PC-9 (cell line): ENCODE measurements at regions not wholly inside any gene's neighbourhood (a gene's known extent, or its start where the extent isn't known, plus 50 kb on each side); places are given as distances from the start of the nearest gene placed in this dataset.

ENCODE experiments used
- BruUV-seq: library from RNA; stranded (reverse); fragments of 400-500 nt; replicated peaks from 2 replicates; lab custom pipeline; 2021; lab: Mats Ljungman, UMichigan
- CTCF ChIA-PET: fragments of 300-600 bp; sonication (Branson Sonifier 250); formaldehyde crosslinking; loops from one replicate; lab custom pipeline; 2022; ENCODE audit warnings: antibody characterized with exemption; lab: Charles Lee
- POLR2A ChIA-PET: fragments of 300-600 bp; sonication (Branson Sonifier 250); formaldehyde crosslinking; loops from one replicate; lab custom pipeline; 2022; ENCODE audit warnings: antibody characterized with exemption; ENCODE audit not compliant: unreplicated experiment; lab: Charles Lee
- DNase-seq, 2 experiments: peaks; one replicate each; pipeline versions ENCODE4 v3.0.0 to v3.0.0-alpha.2; 2015 to 2022; ENCODE audit warnings: mixed read lengths in 1 of 2
- H2AFZ ChIP-seq: fragments of 200-600 bp; sonication (generic); 2 replicates; pipeline ENCODE4 v1.8.1; 2017; ENCODE audit warnings: antibody characterized with exemption
- H3F3A ChIP-seq: fragments of 200-600 bp; sonication (generic); 2 replicates; pipeline ENCODE4 v1.8.1; 2017; ENCODE audit warnings: antibody characterized with exemption, mild to moderate bottlenecking, low read depth; ENCODE audit not compliant: insufficient read depth
- H3K27ac ChIP-seq: fragments of 200-600 bp; sonication (generic); 2 replicates; pipeline ENCODE4 v1.6.1; 2016; ENCODE audit warnings: mixed run types
- H3K27me3 ChIP-seq: fragments of 200-600 bp; sonication (generic); 2 replicates; pipeline ENCODE4 v1.6.1; 2016; ENCODE audit warnings: low read depth, mixed run types; ENCODE audit not compliant: insufficient read depth
- H3K36me3 ChIP-seq: fragments of 200-600 bp; sonication (generic); 2 replicates; pipeline ENCODE4 v1.6.1; 2016; ENCODE audit warnings: low read depth, mixed run types
- H3K4me1 ChIP-seq: fragments of 200-600 bp; sonication (generic); replicated peaks from 2 replicates; pipeline ENCODE4 v1.6.1; 2016; ENCODE audit warnings: mixed run types; ENCODE audit not compliant: insufficient read depth
- H3K4me2 ChIP-seq: fragments of 200-600 bp; sonication (generic); 2 replicates; pipeline ENCODE4 v1.6.1; 2017; ENCODE audit warnings: mixed run types
- H3K4me3 ChIP-seq: fragments of 200-600 bp; sonication (generic); 2 replicates; pipeline ENCODE4 v1.6.1; 2016; ENCODE audit warnings: mixed run types
- H3K79me2 ChIP-seq: fragments of 200-600 bp; sonication (generic); 2 replicates; pipeline ENCODE4 v1.6.1; 2017; ENCODE audit warnings: low read depth, mixed run types
- H3K9me2 ChIP-seq: fragments of 200-600 bp; sonication (generic); 2 replicates; pipeline ENCODE4 v1.8.1; 2017; ENCODE audit warnings: mild to moderate bottlenecking; ENCODE audit not compliant: insufficient read depth
- H3K9me3 ChIP-seq: fragments of 200-600 bp; sonication (generic); 2 replicates; pipeline ENCODE4 v1.8.1; 2016; ENCODE audit warnings: low read depth; ENCODE audit not compliant: insufficient read depth
- H4K20me1 ChIP-seq: fragments of 200-600 bp; sonication (generic); 2 replicates; pipeline ENCODE4 v1.8.1; 2017; ENCODE audit not compliant: insufficient read depth
- CTCF ChIP-seq: fragments of 200-600 bp; sonication (generic); conservative IDR thresholded peaks from 2 replicates; pipeline ENCODE4 v1.6.1; 2017; ENCODE audit warnings: mixed run types, antibody characterized with exemption, mild to moderate bottlenecking, moderate library complexity
- EZH2 ChIP-seq: fragments of 200-600 bp; sonication (generic); IDR thresholded peaks from 2 replicates; pipeline ENCODE4 v1.8.0; 2017; ENCODE audit warnings: antibody characterized with exemption, low read depth
- intact Hi-C: fragments of 100-400 bp; cut with micrococcal nuclease; formaldehyde crosslinking; loops from one replicate; pipeline ENCODE4 v1.10.0; 2022; ENCODE audit not compliant: unreplicated experiment

GRCh38 chr9:14401911-14402310 lies 88.0 kb upstream of the NFIB start:
- Histone ChIP-seq H3K79me2 (no peaks in the 10 kb centered on the region), H3K27ac (no peak overlapping the region), H3K27me3 (no peaks in the 10 kb centered on the region), H4K20me1 (no peaks in the 10 kb centered on the region), H3K9me2 (no peaks in the 10 kb centered on the region), H3K4me2 (no peak overlapping the region), H2AFZ (no peak overlapping the region), H3F3A (no peaks in the 10 kb centered on the region), H3K4me3 (no peak overlapping the region), H3K9me3 (no peaks in the 10 kb centered on the region), H3K36me3 (no peaks in the 10 kb centered on the region), H3K4me1 (no peaks in the 10 kb centered on the region)
- intact Hi-C loops, result no loop called here
- ChIA-PET CTCF (no interaction called here), POLR2A (no interaction called here)
- no peak for DNase-seq
- BruUV-seq, result no TSS peak
- TF ChIP-seq CTCF (no peak), EZH2 (no peak)

- Histone ChIP-seq H3K27me3 (no peaks in the 10 kb centered on the region), H3K4me3 (no peak overlapping the region), H3K79me2 (no peaks in the 10 kb centered on the region), H3K27ac (no peak overlapping the region), H2AFZ (no peak overlapping the region), H4K20me1 (no peaks in the 10 kb centered on the region), H3K36me3 (no peaks in the 10 kb centered on the region), H3K9me3 (no peaks in the 10 kb centered on the region), H3K4me2 (no peak overlapping the region), H3F3A (no peaks in the 10 kb centered on the region), H3K4me1 (no peaks in the 10 kb centered on the region), H3K9me2 (no peaks in the 10 kb centered on the region)
- intact Hi-C loops, result no loop called here
- TF ChIP-seq CTCF (0 out of 2 replicates have a peak, but pooled peaks have one; percentile 14), EZH2 (no peak)
- peak in 1 of 2 experiments; percentile 1 for DNase-seq
- BruUV-seq, result no TSS peak
- POLR2A ChIA-PET, result no interaction called here
- CTCF ChIA-PET, result no interaction called here
These were observed 86.7 kb upstream of the NFIB start for GRCh38 chr9:14400658-14400995.

GRCh38 chr9:14399756-14400657 lies 86.1 kb upstream of the NFIB start:
- H4K20me1 ChIP-seq, result no peaks in the 10 kb centered on the region
- H3K9me3 ChIP-seq, result no peaks in the 10 kb centered on the region
- intact Hi-C loops, result no loop called here
- no peaks in the 10 kb centered on the region for H3K4me1 ChIP-seq
- H3K27me3 ChIP-seq, result no peaks in the 10 kb centered on the region
- no peak for TF ChIP-seq CTCF
- no peak for TF ChIP-seq EZH2
- H3K4me2 ChIP-seq, result no peak overlapping the region
- no peaks in the 10 kb centered on the region for H3K36me3 ChIP-seq
- no peaks in the 10 kb centered on the region for H3F3A ChIP-seq
- no peaks in the 10 kb centered on the region for H3K79me2 ChIP-seq
- BruUV-seq, result no TSS peak
- no peak overlapping the region for H3K27ac ChIP-seq
- H3K9me2 ChIP-seq, result no peaks in the 10 kb centered on the region
- no peak for DNase-seq
- ChIA-PET CTCF (no interaction called here), POLR2A (no interaction called here)
- no peak overlapping the region for H3K4me3 ChIP-seq
- H2AFZ ChIP-seq, result no peak overlapping the region
